ENCODE measurements at regions not wholly inside any gene's neighbourhood (a gene's known extent, or its start where the extent isn't known, plus 50 kb on each side); places are given as distances from the start of the nearest gene placed in this dataset.

- peak; percentile 56 for ATAC-seq
- intact Hi-C loops (cut with DNase I, micrococcal nuclease) = no loop called here
Observed at GRCh38 chr6:99219788-99220187, 129.7 kb downstream of the FAXC start.

GRCh38 chr6:99216959-99217358, 132.5 kb downstream of the FAXC start:
- DNase-seq (no peak), ATAC-seq (no peak)
- intact Hi-C loops (cut with DNase I, micrococcal nuclease) = no loop called here

More at GRCh38 chr6:99219788-99220187, 129.7 kb downstream of the FAXC start:
- DNase-seq = peak in 1 of 2 donors; percentile 14

- DNase-seq = no peak
- ATAC-seq = no peak
- intact Hi-C loops (cut with DNase I, micrococcal nuclease) = no loop called here
Observed at GRCh38 chr6:99195986-99196655, 153.4 kb downstream of the FAXC start.

- intact Hi-C loops (cut with DNase I, micrococcal nuclease) = no loop called here
- DNase-seq = no peak
- ATAC-seq = no peak
Observed at GRCh38 chr6:99192561-99192960, 156.9 kb downstream of the FAXC start.

GRCh38 chr6:99189823-99190721, 159.4 kb downstream of the FAXC start:
- intact Hi-C loops (cut with DNase I, micrococcal nuclease) = no loop called here
- ATAC-seq = no peak
- DNase-seq = no peak

GRCh38 chr6:99187429-99187828, 162.0 kb downstream of the FAXC start:
- intact Hi-C loops (cut with DNase I, micrococcal nuclease) = no loop called here
- DNase-seq (no peak), ATAC-seq (no peak)

- DNase-seq (no peak), ATAC-seq (no peak)
- intact Hi-C loops (cut with DNase I, micrococcal nuclease) = no loop called here
Observed at GRCh38 chr6:99186417-99186816, 163.1 kb downstream of the FAXC start.

GRCh38 chr6:99185525-99185924, 163.9 kb downstream of the FAXC start:
- intact Hi-C loops (cut with DNase I, micrococcal nuclease) = no loop called here
- DNase-seq = no peak

GRCh38 chr6:99184696-99185095, 164.8 kb downstream of the FAXC start:
- ATAC-seq (no peak), DNase-seq (no peak)
- intact Hi-C loops (cut with DNase I, micrococcal nuclease) = no loop called here

More at GRCh38 chr6:99185525-99185924, 163.9 kb downstream of the FAXC start:
- ATAC-seq = no peak

GRCh38 chr6:99183066-99183465, 166.4 kb downstream of the FAXC start:
- no peak for ATAC-seq
- intact Hi-C loops (cut with DNase I, micrococcal nuclease) = no loop called here
- no peak for DNase-seq

GRCh38 chr6:99181174-99181573, 168.3 kb downstream of the FAXC start:
- ATAC-seq (no peak), DNase-seq (no peak)
- intact Hi-C loops (cut with DNase I, micrococcal nuclease) = no loop called here

GRCh38 chr6:99178168-99178567, 171.3 kb downstream of the FAXC start:
- DNase-seq (no peak), ATAC-seq (no peak)
- intact Hi-C loops (cut with DNase I, micrococcal nuclease) = no loop called here

GRCh38 chr6:99177736-99178135, 171.7 kb downstream of the FAXC start:
- DNase-seq (no peak), ATAC-seq (no peak)
- intact Hi-C loops (cut with DNase I, micrococcal nuclease) = no loop called here

- intact Hi-C loops (cut with DNase I, micrococcal nuclease) = no loop called here
- DNase-seq = no peak
- no peak for ATAC-seq
Observed at GRCh38 chr6:99165838-99166237, 183.6 kb downstream of the FAXC start.

- ATAC-seq = no peak
- DNase-seq = no peak
- intact Hi-C loops (cut with DNase I, micrococcal nuclease) = no loop called here
Observed at GRCh38 chr6:99152347-99152643, 197.2 kb downstream of the FAXC start.

- intact Hi-C loops (cut with DNase I, micrococcal nuclease) = no loop called here
- DNase-seq = peak in 1 of 2 donors; percentile 40
- ATAC-seq = peak; percentile 40
Observed at GRCh38 chr6:99151634-99152346, 197.7 kb downstream of the FAXC start.

GRCh38 chr6:99148761-99149160, 200.7 kb downstream of the FAXC start:
- no peak for ATAC-seq
- intact Hi-C loops (cut with DNase I, micrococcal nuclease) = no loop called here

GRCh38 chr6:99148111-99148510, 200.4 kb upstream of the FBXL4 start:
- intact Hi-C loops (cut with DNase I, micrococcal nuclease) = no loop called here
- DNase-seq (no peak), ATAC-seq (no peak)

More at GRCh38 chr6:99148761-99149160, 200.7 kb downstream of the FAXC start:
- no peak for DNase-seq

GRCh38 chr6:99147206-99147605, 199.5 kb upstream of the FBXL4 start:
- ATAC-seq (no peak), DNase-seq (no peak)
- intact Hi-C loops (cut with DNase I, micrococcal nuclease) = no loop called here

- no peak for DNase-seq
- no peak for ATAC-seq
- intact Hi-C loops (cut with DNase I, micrococcal nuclease) = no loop called here
Observed at GRCh38 chr6:99146711-99147110, 199.0 kb upstream of the FBXL4 start.
